Neuronal stem cell (in vitro differentiated cells): ENCODE measurements at regions not wholly inside any gene's neighbourhood (a gene's known extent, or its start where the extent isn't known, plus 50 kb on each side); places are given as distances from the start of the nearest gene placed in this dataset.

Experiments
- DNase-seq: peaks from one replicate; pipeline ENCODE4 v3.0.0-alpha.2; 2013; ENCODE audit warnings: low spot score
- H2AFZ ChIP-seq: one replicate; pipeline ENCODE4 v1.6.1; 2013; ENCODE audit warnings: mild to moderate bottlenecking, low read length, inconsistent platforms
- H2AK5ac ChIP-seq: 2 replicates; pipeline ENCODE4 v1.6.1; 2013; ENCODE audit warnings: low read depth, mild to moderate bottlenecking, inconsistent platforms, low read length, moderate library complexity, mixed read lengths
- H2BK120ac ChIP-seq: 2 replicates; pipeline ENCODE4 v1.6.1; 2013; ENCODE audit warnings: low read depth, mild to moderate bottlenecking, inconsistent platforms, low read length, moderate library complexity, mixed read lengths
- H2BK12ac ChIP-seq: one replicate; pipeline ENCODE4 v1.6.1; 2013; ENCODE audit warnings: low read length, inconsistent platforms
- H2BK15ac ChIP-seq: 2 replicates; pipeline ENCODE4 v1.6.1; 2013; ENCODE audit warnings: mild to moderate bottlenecking, low read length, inconsistent platforms, mixed read lengths
- H2BK5ac ChIP-seq: one replicate; pipeline ENCODE4 v1.6.1; 2013; ENCODE audit warnings: inconsistent platforms, mild to moderate bottlenecking, low read length, moderate library complexity
- H3K14ac ChIP-seq: one replicate; pipeline ENCODE4 v1.6.1; 2013; ENCODE audit warnings: low read length, inconsistent platforms
- H3K18ac ChIP-seq: 2 replicates; pipeline ENCODE4 v1.6.1; 2013; ENCODE audit warnings: low read length, inconsistent platforms
- H3K23ac ChIP-seq: 2 replicates; pipeline ENCODE4 v1.6.1; 2013; ENCODE audit warnings: low read depth, mild to moderate bottlenecking, mixed read lengths, low read length, inconsistent platforms; ENCODE audit not compliant: poor library complexity
- H3K27ac ChIP-seq: replicated peaks from 3 replicates; pipeline ENCODE4 v1.5.1; 2013; ENCODE audit warnings: low read length, inconsistent platforms
- H3K27me3 ChIP-seq, 3 experiments: 2 replicates each; pipeline ENCODE4 v1.6.1; 2013; ENCODE audit warnings: low read length in 3 of 3, mild to moderate bottlenecking in 2 of 3, inconsistent platforms in 1 of 3, low read depth in 1 of 3, mixed read lengths in 1 of 3, moderate library complexity in 1 of 3; ENCODE audit not compliant: control insufficient read depth in 3 of 3, insufficient read depth in 3 of 3
- H3K36me3 ChIP-seq, 2 donors: replicated peaks in 1 of 2; 2 replicates each; pipeline ENCODE4 v1.6.1; 2013; ENCODE audit warnings: low read length in 2 of 2; ENCODE audit not compliant: control insufficient read depth in 2 of 2, insufficient read depth in 2 of 2
- H3K4ac ChIP-seq: 2 replicates; pipeline ENCODE4 v1.6.1; 2013; ENCODE audit warnings: inconsistent platforms, mild to moderate bottlenecking, low read length, moderate library complexity
- H3K4me1 ChIP-seq, 2 donors: 1 replicate in 1 of 2; 2 replicates in 1 of 2; pipeline ENCODE4 v1.6.1; 2013; ENCODE audit warnings: low read length in 2 of 2, low read depth in 1 of 2; ENCODE audit not compliant: control insufficient read depth in 2 of 2, insufficient read depth in 1 of 2
- H3K4me2 ChIP-seq: one replicate; pipeline ENCODE4 v1.6.1; 2013; ENCODE audit warnings: mild to moderate bottlenecking, low read length, inconsistent platforms; ENCODE audit not compliant: insufficient read depth, poor library complexity, severe bottlenecking
- H3K4me3 ChIP-seq, 2 donors: 2 replicates each; pipeline ENCODE4 v1.5.1; 2013; ENCODE audit warnings: low read length in 2 of 2, mild to moderate bottlenecking in 2 of 2, inconsistent platforms in 1 of 2, moderate library complexity in 1 of 2
- H3K79me1 ChIP-seq: one replicate; pipeline ENCODE4 v1.6.1; 2013; ENCODE audit warnings: low read depth, mild to moderate bottlenecking, inconsistent platforms, low read length, moderate library complexity
- H3K9ac ChIP-seq: one replicate; pipeline ENCODE4 v1.6.1; 2013; ENCODE audit warnings: mild to moderate bottlenecking, low read depth, low read length, inconsistent platforms; ENCODE audit not compliant: poor library complexity
- H3K9me3 ChIP-seq, 2 donors: replicated peaks in 1 of 2; 2 replicates each; pipeline versions ENCODE3 to v1.6.1; 2013; ENCODE audit warnings: low read length in 2 of 2, mild to moderate bottlenecking in 2 of 2, inconsistent platforms in 1 of 2, low read depth in 1 of 2, mixed read lengths in 1 of 2, moderate library complexity in 1 of 2; ENCODE audit not compliant: control insufficient read depth in 2 of 2, insufficient read depth in 1 of 2
- H4K8ac ChIP-seq: one replicate; pipeline ENCODE4 v1.6.1; 2013; ENCODE audit warnings: low read depth, mild to moderate bottlenecking, inconsistent platforms, low read length, moderate library complexity
- H4K91ac ChIP-seq: one replicate; pipeline ENCODE4 v1.6.1; 2013; ENCODE audit warnings: low read length, low read depth, mild to moderate bottlenecking, inconsistent platforms; ENCODE audit not compliant: poor library complexity
- WGBS, 2 donors: extraction: QIAGEN DNeasy Blood & Tissue Kit; methylation state at CpG; one replicate each; pipeline ENCODE4 v1.1.7; 2013; ENCODE audit warnings: missing lambda C conversion rate in 2 of 2, mixed read lengths in 1 of 2; ENCODE audit not compliant: insufficient read length in 2 of 2, insufficient replicate concordance in 1 of 2; ENCODE audit errors: extremely low coverage in 2 of 2; 5-methylcytosine and 5-hydroxymethylcytosine counted together

DNA sequence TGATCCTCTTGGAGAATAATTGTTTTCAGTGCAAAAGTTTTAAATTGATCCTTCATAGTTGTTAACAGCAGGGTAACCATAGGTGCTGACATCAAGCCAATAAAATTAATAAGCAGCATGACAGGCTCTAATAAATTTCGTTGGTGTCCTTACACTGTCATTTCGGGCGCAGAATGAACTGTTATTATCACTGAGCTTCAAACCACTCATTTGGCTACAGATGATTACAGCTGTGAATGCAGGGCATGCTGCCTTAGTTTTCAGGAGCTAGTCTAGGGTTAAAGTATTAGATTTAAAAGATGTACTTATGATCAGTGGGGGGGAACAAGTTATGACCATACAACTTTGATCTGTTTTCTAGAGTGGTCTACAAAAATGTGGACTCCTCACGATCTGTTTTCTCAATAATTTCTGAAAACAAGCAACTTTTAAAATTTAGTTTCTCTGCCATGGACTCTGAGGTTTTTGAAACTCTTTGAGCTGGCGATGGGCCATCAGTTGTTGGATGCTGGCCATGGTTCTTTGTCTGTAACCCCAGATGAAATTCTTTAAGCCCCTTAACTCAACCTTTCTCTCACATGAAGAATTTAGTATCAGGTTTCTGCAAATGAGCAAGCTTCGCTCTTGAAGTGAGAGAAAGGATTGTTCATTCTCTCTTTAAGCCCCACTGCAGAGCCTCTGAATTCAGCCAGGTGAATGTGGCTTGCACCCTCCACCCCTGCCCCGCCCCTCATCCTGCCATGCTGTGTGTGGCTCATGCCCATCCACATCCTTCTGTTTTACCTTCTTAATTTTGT is 99.1 kb upstream of the MTHFD1L start:
- DNase-seq: no peak
- H4K91ac ChIP-seq: no peak overlapping the region
- no peak overlapping the region for H2AFZ ChIP-seq
- no peaks in the 10 kb centered on the region for H3K27me3 ChIP-seq
- no peak overlapping the region for H2BK5ac ChIP-seq
- H3K9ac ChIP-seq: no peak overlapping the region
- H2BK12ac ChIP-seq: no peak overlapping the region
- H4K8ac ChIP-seq: no peak overlapping the region
- H2BK120ac ChIP-seq: no peak overlapping the region
- no peak overlapping the region for H3K4me2 ChIP-seq
- H3K79me1 ChIP-seq: peaks cover 4% of the 10 kb centered on the region
- no peak overlapping the region for H2BK15ac ChIP-seq
- peak overlapping the region; percentile 78 for H3K27ac ChIP-seq
- no peak overlapping the region for H2AK5ac ChIP-seq
- H3K4me1 ChIP-seq: peaks cover 15 to 31% of the 10 kb centered on the region in 2 donors
- no peak overlapping the region for H3K18ac ChIP-seq
- no peak overlapping the region for H3K4me3 ChIP-seq
- no peak overlapping the region for H3K23ac ChIP-seq
- WGBS, 2 donors: no CpG with 5 or more reads among the region's 7 CpGs
- H3K9me3 ChIP-seq: peaks cover 0 to 10% of the 10 kb centered on the region in 2 donors
- no peak overlapping the region for H3K4ac ChIP-seq
- no peak overlapping the region for H3K14ac ChIP-seq
- H3K36me3 ChIP-seq: peaks cover 2 to 41% of the 10 kb centered on the region in 2 donors

DNA sequence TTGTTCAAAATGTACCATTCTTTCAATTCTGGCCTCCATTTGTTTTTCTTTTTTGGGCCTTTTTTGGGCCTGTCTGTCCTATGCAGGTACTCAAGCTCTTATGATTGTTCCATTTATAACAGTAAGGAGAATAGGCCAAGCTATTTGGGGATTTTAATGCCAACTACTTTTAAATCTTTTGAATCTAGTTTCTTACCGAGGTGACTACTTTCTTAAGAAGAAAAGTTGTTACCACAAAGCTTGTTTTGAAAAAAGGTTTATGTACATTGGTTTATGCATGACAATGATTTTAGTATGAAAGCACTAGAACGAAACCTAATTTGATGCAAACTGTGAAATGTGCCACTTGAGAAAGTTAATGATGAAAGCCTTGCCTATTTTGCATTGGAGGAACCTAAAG is 98.3 kb upstream of the MTHFD1L start:
- Histone ChIP-seq H3K4me1 (peaks cover 14 to 25% of the 10 kb centered on the region in 2 donors), H3K14ac (no peak overlapping the region), H3K9me3 (peaks cover 0 to 12% of the 10 kb centered on the region in 2 donors), H4K8ac (no peak overlapping the region), H2BK12ac (no peak overlapping the region), H3K4me3 (no peak overlapping the region), H2BK15ac (no peak overlapping the region), H3K36me3 (peaks cover 2 to 49% of the 10 kb centered on the region in 2 donors), H3K4ac (no peak overlapping the region), H2BK120ac (no peak overlapping the region), H2AK5ac (no peak overlapping the region), H3K27me3 (no peaks in the 10 kb centered on the region), H3K4me2 (no peak overlapping the region), H3K79me1 (peaks cover 4% of the 10 kb centered on the region), H3K18ac (no peak overlapping the region), H3K27ac (peak overlapping the region; percentile 79), H3K23ac (no peak overlapping the region), H4K91ac (no peak overlapping the region), H2AFZ (peak overlapping the region; percentile 41), H3K9ac (no peak overlapping the region), H2BK5ac (no peak overlapping the region)
- no CpG with 5 or more reads among the region's 2 CpGs for WGBS, 2 donors
- no peak for DNase-seq

DNA sequence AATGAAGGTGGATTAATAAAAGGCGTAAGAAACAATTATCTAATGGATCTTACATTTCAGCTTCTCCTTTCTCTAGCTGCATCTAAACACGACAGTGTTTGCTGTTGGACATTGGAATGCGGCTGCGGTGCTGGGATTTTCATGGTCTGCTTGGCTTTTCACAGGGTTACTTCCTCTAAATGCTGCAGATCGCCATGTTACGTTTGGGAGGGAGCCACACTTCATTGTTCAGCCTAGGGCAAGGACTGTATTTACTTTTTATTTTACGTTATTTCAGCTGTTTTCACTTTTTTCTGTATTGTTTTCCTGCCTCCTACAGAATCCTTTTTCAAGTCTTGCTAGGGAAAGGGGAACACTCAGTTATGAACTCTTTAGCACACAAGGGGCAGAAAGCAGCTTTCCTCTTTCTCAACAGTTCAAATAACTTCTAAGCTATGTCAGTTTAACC is 97.9 kb upstream of the MTHFD1L start:
- H2BK5ac ChIP-seq: no peak overlapping the region
- no peak overlapping the region for H4K8ac ChIP-seq
- DNase-seq: peak; percentile 40
- no peak overlapping the region for H4K91ac ChIP-seq
- H3K27me3 ChIP-seq: no peaks in the 10 kb centered on the region
- H2AK5ac ChIP-seq: no peak overlapping the region
- H3K4me2 ChIP-seq: no peak overlapping the region
- H3K9ac ChIP-seq: no peak overlapping the region
- peaks cover 12 to 25% of the 10 kb centered on the region in 2 donors for H3K4me1 ChIP-seq
- H2BK120ac ChIP-seq: no peak overlapping the region
- H2AFZ ChIP-seq: peak overlapping the region; percentile 41
- H2BK15ac ChIP-seq: no peak overlapping the region
- no CpG with 5 or more reads among the region's 7 CpGs for WGBS, 2 donors
- no peak overlapping the region for H3K23ac ChIP-seq
- no peak overlapping the region for H2BK12ac ChIP-seq
- H3K14ac ChIP-seq: no peak overlapping the region
- no peak overlapping the region for H3K4ac ChIP-seq
- peaks cover 0 to 17% of the 10 kb centered on the region in 2 donors for H3K9me3 ChIP-seq
- peaks cover 4% of the 10 kb centered on the region for H3K79me1 ChIP-seq
- peak overlapping the region; percentile 79 for H3K27ac ChIP-seq
- no peak overlapping the region for H3K18ac ChIP-seq
- peaks cover 2 to 53% of the 10 kb centered on the region in 2 donors for H3K36me3 ChIP-seq
- no peak overlapping the region for H3K4me3 ChIP-seq

DNA sequence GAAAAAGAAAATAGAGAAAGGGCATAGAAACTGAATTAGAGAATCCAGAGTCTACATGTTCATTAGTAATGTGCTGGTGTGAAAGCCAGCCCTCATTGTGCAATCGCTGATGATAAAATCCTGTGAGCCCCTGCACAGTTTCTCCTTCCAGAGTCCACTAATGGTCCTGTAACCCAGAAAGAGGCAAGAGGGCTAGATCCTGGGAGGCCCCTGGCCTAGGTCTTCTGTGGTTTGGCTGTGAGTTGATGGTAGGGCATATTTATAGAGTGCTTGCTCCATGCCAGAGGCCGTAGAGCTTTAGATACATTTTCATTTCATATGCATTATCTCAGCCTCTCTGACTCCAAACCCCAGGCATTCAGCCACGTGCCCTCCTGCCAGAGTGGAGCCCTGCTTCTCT is 94.9 kb upstream of the MTHFD1L start:
- H2BK12ac ChIP-seq: no peak overlapping the region
- H4K91ac ChIP-seq: no peak overlapping the region
- H3K4me2 ChIP-seq: no peak overlapping the region
- no peak overlapping the region for H3K27ac ChIP-seq
- peaks cover 4 to 58% of the 10 kb centered on the region in 2 donors for H3K36me3 ChIP-seq
- H3K4me1 ChIP-seq: peaks cover 9 to 31% of the 10 kb centered on the region in 2 donors
- peak overlapping the region; percentile 70 for H3K4ac ChIP-seq
- no peak overlapping the region for H2BK5ac ChIP-seq
- no peak overlapping the region for H3K14ac ChIP-seq
- H3K23ac ChIP-seq: no peak overlapping the region
- peaks cover 2 to 35% of the 10 kb centered on the region in 2 donors for H3K9me3 ChIP-seq
- no peak overlapping the region for H2BK15ac ChIP-seq
- H2BK120ac ChIP-seq: no peak overlapping the region
- DNase-seq: no peak
- no peak overlapping the region for H4K8ac ChIP-seq
- H2AFZ ChIP-seq: no peak overlapping the region
- H3K9ac ChIP-seq: no peak overlapping the region
- H3K79me1 ChIP-seq: peaks cover 3% of the 10 kb centered on the region
- H3K27me3 ChIP-seq: no peaks in the 10 kb centered on the region
- WGBS, 2 donors: no CpG with 5 or more reads among the region's 3 CpGs
- H3K18ac ChIP-seq: no peak overlapping the region
- H3K4me3 ChIP-seq: no peak overlapping the region
- peak overlapping the region; percentile 23 for H2AK5ac ChIP-seq
